GM19397 (cell line): ENCODE measurements at regions not wholly inside any gene's neighbourhood (a gene's known extent, or its start where the extent isn't known, plus 50 kb on each side); places are given as distances from the start of the nearest gene placed in this dataset.

Experiments used
- ATAC-seq: cut with Tn5 transposase; IDR thresholded peaks from one replicate; pipeline ENCODE4 v1.9.1; 2021; ENCODE audit warnings: mild to moderate bottlenecking, moderate library complexity; ENCODE audit not compliant: unreplicated experiment

GRCh38 chr17:77306790-77307478 is 166.2 kb downstream of the SEC14L1 start:
- no peak for ATAC-seq

GRCh38 chr17:77307479-77308198 is 166.9 kb downstream of the SEC14L1 start:
- no peak for ATAC-seq

DNA sequence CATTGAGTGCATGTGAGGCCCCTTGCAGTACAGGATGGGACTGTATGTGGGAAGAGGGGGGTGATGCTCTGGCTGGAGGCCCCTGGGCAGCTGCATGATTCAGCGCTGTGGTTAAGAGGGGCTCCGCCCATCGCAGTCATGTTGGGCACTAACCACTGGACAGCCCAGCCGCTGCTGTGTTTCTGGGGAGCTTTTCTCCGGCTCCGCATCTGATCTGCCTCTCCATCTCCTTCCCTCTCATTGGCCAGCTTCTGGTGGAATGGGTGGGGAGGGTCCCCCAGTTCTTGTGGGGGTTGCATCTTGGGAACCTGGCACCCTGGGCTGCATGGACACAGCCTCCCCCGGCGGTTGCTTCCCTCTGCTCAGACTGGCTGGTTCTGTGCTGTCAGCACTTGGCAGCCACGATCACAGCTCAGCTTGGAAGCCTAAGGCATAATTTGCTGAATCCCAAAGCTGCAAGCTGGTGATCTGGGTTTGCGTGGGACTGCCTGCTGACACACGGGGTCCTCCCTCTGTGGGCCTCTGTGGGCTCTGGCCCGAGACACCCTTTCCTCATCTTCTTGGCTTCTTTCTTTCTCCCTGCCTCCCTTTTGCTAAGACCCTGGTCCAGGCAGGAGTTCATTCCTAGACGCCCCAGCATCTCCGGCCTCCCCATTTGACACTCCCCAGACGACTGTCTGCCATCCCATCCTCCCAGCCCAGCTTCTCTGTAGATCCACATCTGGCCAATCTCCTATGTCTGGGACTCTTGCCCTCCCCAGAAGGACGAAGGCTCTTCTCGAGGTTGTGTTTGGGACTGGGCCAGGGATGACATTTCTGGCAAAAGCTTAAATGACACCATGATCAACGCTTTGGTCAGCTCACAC is 168.3 kb downstream of the SEC14L1 start:
- no peak for ATAC-seq

DNA sequence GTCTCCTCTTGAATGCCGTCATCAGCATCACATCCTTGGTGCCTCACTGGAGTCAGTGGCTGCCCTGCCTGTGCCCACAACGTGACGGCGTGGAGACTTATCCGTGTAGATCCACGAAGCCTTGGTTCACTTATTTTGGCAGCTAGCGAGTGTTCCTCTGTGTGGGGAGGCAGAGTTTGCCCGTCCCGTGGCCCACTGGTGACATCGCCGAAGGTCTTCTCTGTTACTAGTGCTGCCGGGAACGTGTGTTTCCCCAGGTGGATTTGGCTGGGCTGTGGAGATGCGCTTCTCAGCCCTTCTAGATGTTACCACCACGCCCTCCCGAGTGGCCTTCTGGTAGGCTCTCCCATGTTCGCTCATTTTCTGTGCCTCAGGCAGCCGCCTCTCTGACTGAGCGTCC is 169.6 kb downstream of the SEC14L1 start:
- no peak for ATAC-seq

GRCh38 chr17:77311371-77311981 is 170.7 kb downstream of the SEC14L1 start:
- ATAC-seq, result no peak

GRCh38 chr17:77312061-77312701 is 171.4 kb downstream of the SEC14L1 start:
- ATAC-seq, result no peak

DNA sequence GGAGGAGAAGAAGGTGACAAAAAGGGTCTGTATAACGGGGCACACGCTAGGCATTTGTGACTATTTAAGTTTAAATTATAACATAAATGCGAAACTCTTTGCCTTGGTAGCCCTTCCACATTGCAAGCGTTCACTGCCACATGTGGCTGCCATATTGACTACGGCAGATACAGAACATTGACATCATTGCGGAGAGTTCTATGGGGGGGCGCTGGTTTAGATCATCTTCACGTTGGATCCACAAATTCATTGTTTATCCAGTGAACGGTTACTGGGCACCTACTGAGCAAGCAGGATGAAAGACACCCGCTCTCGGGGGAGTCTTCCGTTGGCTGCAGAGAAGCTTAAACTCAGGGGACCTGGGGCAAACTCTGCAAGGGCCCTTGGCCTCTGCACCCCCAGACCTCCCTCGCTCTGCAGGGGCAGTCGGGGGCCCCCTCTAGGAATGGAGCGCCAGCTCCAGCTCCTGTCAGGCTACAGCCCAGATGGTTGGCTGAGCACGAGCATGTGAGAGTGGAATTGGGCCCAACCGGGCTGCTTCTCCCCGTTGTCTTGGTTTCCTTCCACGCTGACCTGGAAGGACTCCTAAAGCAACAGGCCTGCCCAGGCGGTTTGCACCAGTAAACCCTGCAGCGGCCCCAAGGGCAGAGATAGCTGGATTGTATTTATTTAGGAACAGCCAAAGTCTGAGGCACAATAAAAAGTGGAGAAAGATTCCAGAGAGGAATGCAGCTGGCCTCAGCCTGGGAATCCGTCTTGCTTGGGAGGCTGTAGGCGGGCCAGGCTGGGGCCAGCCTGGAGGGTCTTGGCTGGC is 172.2 kb downstream of the SEC14L1 start:
- no peak for ATAC-seq

GRCh38 chr17:77313831-77314230 is 173.1 kb downstream of the SEC14L1 start:
- ATAC-seq, result no peak

GRCh38 chr17:77314601-77315000 is 173.8 kb downstream of the SEC14L1 start:
- no peak for ATAC-seq

GRCh38 chr17:77315010-77315409 is 174.2 kb downstream of the SEC14L1 start:
- no peak for ATAC-seq

DNA sequence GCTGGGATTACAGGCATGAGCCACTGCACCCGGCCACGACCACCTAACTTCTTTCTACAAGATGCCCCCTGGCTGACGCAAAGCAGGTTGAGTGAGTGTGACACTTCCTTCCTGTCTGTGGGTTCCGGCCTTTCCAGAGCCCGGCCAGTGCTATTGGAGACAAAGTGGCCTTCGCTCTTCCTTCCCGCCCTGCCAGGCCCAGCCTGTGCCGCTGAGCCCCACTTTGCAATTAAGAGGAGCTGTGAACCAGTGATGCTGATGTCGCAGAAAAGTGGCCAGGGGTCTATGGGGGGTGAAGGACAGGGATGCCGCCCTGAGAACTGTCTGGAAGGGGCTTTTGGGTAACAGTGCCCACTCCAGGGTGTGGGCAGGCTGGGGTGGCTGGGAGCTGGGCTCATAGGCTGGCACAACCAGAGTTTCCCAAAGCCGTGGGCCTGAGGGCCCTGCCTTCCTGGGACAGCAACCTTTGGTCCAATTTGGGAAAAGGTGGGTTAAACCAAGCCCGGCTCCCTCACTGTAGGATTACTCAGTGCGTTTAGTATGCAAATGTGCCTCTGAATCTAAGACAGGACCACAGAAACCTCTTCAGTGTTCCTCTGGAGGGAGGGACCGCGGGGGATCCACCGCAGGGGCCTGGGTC is 174.9 kb downstream of the SEC14L1 start:
- ATAC-seq, result no peak

- no peak for ATAC-seq
Observed at GRCh38 chr17:77316191-77316641, 175.4 kb downstream of the SEC14L1 start.

DNA sequence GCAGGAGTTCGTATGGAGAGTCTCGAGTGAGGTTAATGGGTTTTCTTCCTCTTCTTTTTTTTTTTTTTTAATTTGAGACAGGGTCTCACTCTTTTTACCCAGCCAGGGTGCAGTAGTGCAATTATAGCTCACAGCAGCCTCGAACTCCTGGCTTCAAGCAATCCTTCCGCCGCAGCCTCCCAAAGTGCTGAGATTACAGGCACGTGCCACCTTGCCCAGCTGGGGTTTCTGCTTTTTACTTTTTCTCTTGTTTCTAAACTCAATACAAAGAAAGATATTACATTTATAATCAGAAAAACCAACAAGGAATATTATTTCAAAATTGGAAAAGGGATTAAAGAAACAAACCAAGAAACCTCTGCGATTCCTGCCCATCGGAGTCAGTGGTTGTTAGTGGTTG is 175.9 kb downstream of the SEC14L1 start:
- ATAC-seq, result no peak

DNA sequence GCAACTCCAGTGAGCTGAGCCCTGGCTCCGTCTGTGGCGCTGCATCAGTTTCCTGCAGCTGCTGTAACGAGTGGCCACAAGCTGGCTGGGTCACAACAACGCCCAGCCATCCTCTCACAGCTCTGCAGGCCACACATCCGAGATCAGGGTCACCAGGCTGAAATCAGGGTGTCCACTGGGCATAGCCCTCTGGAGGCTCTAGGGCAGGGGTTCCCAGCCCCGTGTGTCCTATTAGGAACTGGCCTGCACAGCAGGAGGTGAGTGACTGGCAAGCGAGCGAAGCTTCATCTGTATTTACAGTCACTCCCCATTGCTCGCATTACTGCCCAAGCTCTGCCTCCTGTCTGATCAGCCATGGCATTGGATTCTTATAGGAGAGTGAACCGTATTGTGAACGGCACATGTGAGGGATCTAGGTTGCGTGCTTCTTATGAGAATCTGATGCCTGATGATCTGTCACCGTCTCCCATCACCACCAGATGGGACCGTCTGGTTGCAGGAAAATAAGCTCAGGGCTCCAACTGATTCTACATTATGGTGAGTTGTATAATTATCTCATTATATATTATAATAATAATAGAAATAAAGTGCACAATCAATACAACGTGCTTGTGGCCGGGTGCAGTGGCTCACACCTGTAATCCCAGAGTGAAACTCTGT is 176.5 kb downstream of the SEC14L1 start:
- no peak for ATAC-seq

- no peak for ATAC-seq
Observed at GRCh38 chr17:77318021-77318420, 177.3 kb downstream of the SEC14L1 start.

- no peak for ATAC-seq
Observed at GRCh38 chr17:77318491-77319210, 177.9 kb downstream of the SEC14L1 start.

GRCh38 chr17:77319211-77320043 is 178.7 kb downstream of the SEC14L1 start:
- no peak for ATAC-seq
